ENCODE measurements at regions not wholly inside any gene's neighbourhood (a gene's known extent, or its start where the extent isn't known, plus 50 kb on each side); places are given as distances from the start of the nearest gene placed in this dataset.

GRCh38 chr6:169367507-169367906 is 113.9 kb upstream of the THBS2 start:
- CTCF ChIA-PET: no interaction called here
- H3K27me3 ChIP-seq (ENCODE audit: insufficient read depth): no peaks in the 10 kb centered on the region

More at GRCh38 chr6:169367507-169367906, 113.9 kb upstream of the THBS2 start:
- Histone ChIP-seq H3K9ac (no peak overlapping the region), H3K27ac (ENCODE audit: low read depth in 2 of 2, low read length in 1 of 2) (no peak overlapping the region), H3K4me1 (ENCODE audit: control insufficient read depth in 1 of 2, insufficient read depth in 2 of 2, low read depth in 1 of 2, low read length in 1 of 2) (no peaks in the 10 kb centered on the region; a peak in 1 of 4 replicates), H3K4me3 (ENCODE audit: low read depth in 2 of 2, low read length in 1 of 2) (no peak overlapping the region), H3K4me2 (no peak overlapping the region), H3K79me2 (ENCODE audit: insufficient read depth) (no peaks in the 10 kb centered on the region), H4K20me1 (ENCODE audit: insufficient read depth) (no peaks in the 10 kb centered on the region), H3K36me3 (replicated peaks in 1 of 2; ENCODE audit: control insufficient read depth in 1 of 2, insufficient read depth in 2 of 2, low read length in 1 of 2) (no peaks in the 10 kb centered on the region), H3K9me2 (no peaks in the 10 kb centered on the region), H3F3A (replicated peaks; ENCODE audit: insufficient read depth) (no peaks in the 10 kb centered on the region), H3K9me3 (no peaks in the 10 kb centered on the region), H2AFZ (ENCODE audit: low read depth) (no peak overlapping the region)
- POLR2A ChIA-PET: no interaction called here
- 34% methylated on average over 6 of the region's 7 CpGs for WGBS (ENCODE audit: low lambda C conversion rate)
- DNase-seq: no peak
- TF ChIP-seq USF2 (IDR thresholded peaks at IDR 0.05; ENCODE audit: borderline replicate concordance, low read depth, low read length) (no peak), PBX3 (IDR thresholded peaks at IDR 0.05) (no peak), REST (IDR thresholded peaks at IDR 0.05; ENCODE audit: low read depth, low read length) (no peak), EZH2phosphoT487 (IDR thresholded peaks at IDR 0.05; ENCODE audit: borderline replicate concordance, low read depth) (no peak), FOSL2 (IDR thresholded peaks at IDR 0.05; ENCODE audit: borderline replicate concordance, low read depth) (no peak), FOXM1 (IDR thresholded peaks at IDR 0.05; ENCODE audit: low read depth) (no peak), POLR2AphosphoS5 (IDR thresholded peaks at IDR 0.05; ENCODE audit: low read depth, low read length) (no peak), RAD21 (IDR thresholded peaks at IDR 0.05; ENCODE audit: low read length) (no peak)
